Adipocyte (in vitro differentiated cells): ENCODE measurements at regions not wholly inside any gene's neighbourhood (a gene's known extent, or its start where the extent isn't known, plus 50 kb on each side); places are given as distances from the start of the nearest gene placed in this dataset.
A peak's percentile ranks its signal among the peaks of the same experiment; 100 is the strongest.
"Not testable (repeated sequence)": the region's sequence is repeated elsewhere in the genome, so short reads cannot be mapped to it uniquely, and the experiment has no call there.

ENCODE experiments used
- DNase-seq: peaks from one replicate; pipeline ENCODE4 v3.0.0-alpha.2; 2015; ENCODE audit warnings: low read depth
- H3K27me3 ChIP-seq: replicated peaks from 2 replicates; pipeline ENCODE4 v1.7.0; 2013; ENCODE audit warnings: mild to moderate bottlenecking, low read length, moderate library complexity; ENCODE audit not compliant: control insufficient read depth, insufficient read depth
- H3K36me3 ChIP-seq: 2 replicates; pipeline ENCODE4 v1.7.0; 2013; ENCODE audit warnings: low read length, mild to moderate bottlenecking, moderate library complexity; ENCODE audit not compliant: control insufficient read depth, insufficient read depth, severe bottlenecking
- H3K4me1 ChIP-seq: 2 replicates; pipeline ENCODE4 v1.7.0; 2013; ENCODE audit warnings: mild to moderate bottlenecking, low read length, moderate library complexity; ENCODE audit not compliant: control insufficient read depth, insufficient read depth
- H3K4me3 ChIP-seq: 2 replicates; pipeline ENCODE4 v1.7.0; 2013; ENCODE audit warnings: mild to moderate bottlenecking, low read length, moderate library complexity
- H3K9ac ChIP-seq: 2 replicates; pipeline ENCODE4 v1.7.0; 2013; ENCODE audit warnings: mild to moderate bottlenecking, low read length, moderate library complexity
- H3K9me3 ChIP-seq: 2 replicates; pipeline ENCODE4 v1.7.0; 2013; ENCODE audit warnings: mild to moderate bottlenecking, low read length, moderate library complexity; ENCODE audit not compliant: control insufficient read depth

DNA sequence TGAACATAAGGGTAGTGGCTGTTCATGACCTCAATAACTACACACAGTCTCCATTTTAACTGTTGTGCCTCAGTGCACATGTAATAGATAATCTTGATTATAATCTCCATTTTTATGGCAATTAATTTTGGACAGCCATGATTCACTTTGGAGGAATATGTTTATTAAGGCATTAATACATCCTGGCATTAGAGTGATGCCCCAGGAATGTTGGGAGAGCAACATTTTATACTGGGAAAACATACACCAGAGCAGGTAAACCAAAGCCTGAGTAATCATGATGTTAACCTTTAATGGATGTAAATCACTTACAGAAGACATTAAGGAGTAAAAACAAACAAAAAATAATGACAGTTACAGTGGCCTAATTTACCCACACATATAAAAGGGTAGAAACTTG, 886.3 kb upstream of the RAG2 start:
- Histone ChIP-seq H3K9me3 (no peaks in the 10 kb centered on the region), H3K9ac (no peak overlapping the region)

DNA sequence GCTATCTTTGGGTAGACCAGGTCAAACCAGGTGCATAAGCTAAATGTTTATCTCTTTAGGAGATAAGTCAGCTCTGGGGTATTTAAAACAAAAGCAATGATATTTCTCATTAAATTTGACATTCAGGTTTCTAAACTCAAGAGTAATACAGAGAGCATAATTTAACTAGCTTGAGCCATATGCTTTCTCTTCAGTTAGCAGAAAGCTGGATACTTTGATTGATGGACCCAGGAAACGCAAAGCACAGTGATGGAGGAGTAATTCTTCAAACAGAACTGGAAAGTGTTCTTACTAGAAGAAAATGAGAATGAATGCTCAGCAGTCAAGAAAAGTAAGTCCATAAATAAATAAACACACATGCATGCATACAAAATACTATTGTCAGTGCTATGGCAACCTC, 885.7 kb upstream of the RAG2 start:
- H3K36me3 ChIP-seq: no peaks in the 10 kb centered on the region

More for the DNA sequence above, 886.3 kb upstream of the RAG2 start:
- no peaks in the 10 kb centered on the region for H3K36me3 ChIP-seq
- no peak for DNase-seq
- no peaks in the 10 kb centered on the region for H3K27me3 ChIP-seq
- no peak overlapping the region for H3K4me3 ChIP-seq
- no peaks in the 10 kb centered on the region for H3K4me1 ChIP-seq

DNA sequence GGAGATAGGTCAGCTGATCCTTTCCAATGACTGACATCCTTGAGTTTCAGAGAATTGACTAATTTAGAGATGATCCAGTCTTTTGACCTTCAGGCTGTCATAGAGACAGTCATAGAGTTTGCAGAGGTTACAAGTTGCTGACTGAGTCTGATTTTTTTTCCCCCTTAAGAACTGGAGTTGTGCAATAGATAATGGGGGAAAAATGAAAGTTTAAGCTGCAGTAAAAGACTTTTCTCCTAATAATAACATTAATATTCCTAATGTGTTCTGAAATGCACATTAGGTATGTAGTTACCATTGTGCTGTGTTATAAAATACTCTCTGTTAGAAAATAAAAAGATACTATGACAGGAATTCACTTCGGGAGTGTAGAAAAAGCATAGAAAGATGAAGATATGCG, 876.9 kb upstream of the RAG2 start:
- peak overlapping the region; percentile 12 for H3K9ac ChIP-seq
- H3K4me3 ChIP-seq: peak overlapping the region; percentile 64
- no peaks in the 10 kb centered on the region for H3K9me3 ChIP-seq
- H3K36me3 ChIP-seq: no peaks in the 10 kb centered on the region
- peaks cover 10% of the 10 kb centered on the region for H3K4me1 ChIP-seq
- DNase-seq: no peak
- H3K27me3 ChIP-seq: no peaks in the 10 kb centered on the region

More for the DNA sequence above, 885.7 kb upstream of the RAG2 start:
- Histone ChIP-seq H3K27me3 (no peaks in the 10 kb centered on the region), H3K9ac (no peak overlapping the region), H3K4me1 (no peaks in the 10 kb centered on the region), H3K4me3 (no peak overlapping the region), H3K9me3 (no peaks in the 10 kb centered on the region)
- DNase-seq: no peak

GRCh38 chr11:37468344-37468743, 870.3 kb upstream of the RAG2 start:
- Histone ChIP-seq H3K4me3 (no peak overlapping the region), H3K4me1 (no peaks in the 10 kb centered on the region), H3K27me3 (no peaks in the 10 kb centered on the region), H3K36me3 (no peaks in the 10 kb centered on the region), H3K9ac (no peak overlapping the region), H3K9me3 (no peaks in the 10 kb centered on the region)
- no peak for DNase-seq

GRCh38 chr11:37465221-37465620, 867.2 kb upstream of the RAG2 start:
- H3K27me3 ChIP-seq: no peaks in the 10 kb centered on the region
- no peaks in the 10 kb centered on the region for H3K9me3 ChIP-seq
- no peak overlapping the region for H3K4me3 ChIP-seq
- no peaks in the 10 kb centered on the region for H3K36me3 ChIP-seq
- no peaks in the 10 kb centered on the region for H3K4me1 ChIP-seq
- DNase-seq: no peak
- H3K9ac ChIP-seq: no peak overlapping the region

GRCh38 chr11:37459456-37459855, 861.4 kb upstream of the RAG2 start:
- no peak for DNase-seq

GRCh38 chr11:37456746-37457145, 858.7 kb upstream of the RAG2 start:
- Histone ChIP-seq H3K9me3 (no peaks in the 10 kb centered on the region), H3K4me3 (no peak overlapping the region), H3K27me3 (no peaks in the 10 kb centered on the region), H3K9ac (no peak overlapping the region), H3K36me3 (no peaks in the 10 kb centered on the region), H3K4me1 (peaks cover 5% of the 10 kb centered on the region)
- DNase-seq: no peak

More at GRCh38 chr11:37459456-37459855, 861.4 kb upstream of the RAG2 start:
- Histone ChIP-seq H3K4me1 (no peaks in the 10 kb centered on the region), H3K27me3 (no peaks in the 10 kb centered on the region), H3K9ac (no peak overlapping the region), H3K9me3 (no peaks in the 10 kb centered on the region), H3K4me3 (no peak overlapping the region), H3K36me3 (no peaks in the 10 kb centered on the region)

- no peak for DNase-seq
- H3K4me1 ChIP-seq: peaks cover 33% of the 10 kb centered on the region
- H3K27me3 ChIP-seq: no peaks in the 10 kb centered on the region
- H3K9ac ChIP-seq: no peak overlapping the region
- no peaks in the 10 kb centered on the region for H3K9me3 ChIP-seq
- H3K4me3 ChIP-seq: no peak overlapping the region
- H3K36me3 ChIP-seq: no peaks in the 10 kb centered on the region
Observed at GRCh38 chr11:37451903-37452302, 853.9 kb upstream of the RAG2 start.

DNA sequence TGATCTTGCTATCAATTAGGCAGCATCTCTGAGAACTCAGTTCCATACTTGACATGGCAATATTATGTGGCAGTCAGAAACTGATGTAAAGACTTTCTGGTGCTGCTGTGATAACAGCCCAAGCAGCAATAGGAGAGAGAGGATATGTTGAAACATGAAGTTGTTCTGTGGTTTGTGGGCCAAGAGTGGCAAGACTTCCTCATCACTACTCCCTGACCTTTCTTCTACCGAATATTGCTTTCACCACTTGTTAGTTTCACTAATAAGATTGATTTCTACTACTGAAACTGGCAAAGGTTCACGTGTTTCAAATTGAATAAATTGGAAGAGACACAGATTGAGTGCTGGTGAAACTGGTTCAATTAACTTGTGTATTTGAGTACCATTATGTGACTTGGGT, 852.6 kb upstream of the RAG2 start:
- DNase-seq: no peak
- Histone ChIP-seq H3K9me3 (no peaks in the 10 kb centered on the region), H3K27me3 (no peaks in the 10 kb centered on the region), H3K4me3 (no peak overlapping the region), H3K4me1 (peaks cover 33% of the 10 kb centered on the region), H3K9ac (no peak overlapping the region), H3K36me3 (no peaks in the 10 kb centered on the region)

DNA sequence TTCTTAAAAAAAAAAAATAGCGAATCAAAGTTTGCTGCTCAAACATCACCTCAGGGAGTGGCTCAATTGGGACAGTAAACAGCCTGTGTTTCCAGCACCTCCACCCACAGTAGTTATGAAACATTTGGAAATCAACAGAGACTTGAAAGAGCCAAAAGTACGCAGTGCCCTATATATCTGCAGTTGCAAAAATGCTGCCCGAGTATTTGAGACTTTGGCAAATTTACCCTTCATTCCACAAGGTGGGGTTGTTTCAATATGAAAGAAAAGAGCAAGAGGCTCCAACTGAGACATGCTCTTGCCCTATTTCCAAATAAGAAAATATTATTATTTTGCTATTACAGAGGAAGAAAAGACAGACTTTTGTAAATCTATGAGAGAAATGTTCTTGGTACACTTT, 851.1 kb upstream of the RAG2 start:
- no peaks in the 10 kb centered on the region for H3K9me3 ChIP-seq
- DNase-seq: peak; percentile 88
- no peaks in the 10 kb centered on the region for H3K36me3 ChIP-seq
- no peak overlapping the region for H3K9ac ChIP-seq
- no peaks in the 10 kb centered on the region for H3K27me3 ChIP-seq
- peaks cover 33% of the 10 kb centered on the region for H3K4me1 ChIP-seq
- no peak overlapping the region for H3K4me3 ChIP-seq

GRCh38 chr11:37442576-37442975, 844.5 kb upstream of the RAG2 start:
- H3K4me3 ChIP-seq: no peak overlapping the region
- no peaks in the 10 kb centered on the region for H3K27me3 ChIP-seq

GRCh38 chr11:37431633-37432230, 833.7 kb upstream of the RAG2 start:
- H3K36me3 ChIP-seq, DNase-seq, H3K4me1 ChIP-seq, H3K27me3 ChIP-seq, H3K4me3 ChIP-seq, H3K9me3 ChIP-seq, H3K9ac ChIP-seq: not testable (repeated sequence)

More at GRCh38 chr11:37442576-37442975, 844.5 kb upstream of the RAG2 start:
- Histone ChIP-seq H3K9me3 (no peaks in the 10 kb centered on the region), H3K9ac (no peak overlapping the region), H3K36me3 (no peaks in the 10 kb centered on the region), H3K4me1 (no peaks in the 10 kb centered on the region)
- DNase-seq: no peak
